Stimulated activated CD8-positive, alpha-beta memory T cell treated with anti-CD3 and anti-CD28 coated beads, Interleukin-7, amount 100 ng/mL, for 4 hours (primary cell): ENCODE measurements at regions not wholly inside any gene's neighbourhood (a gene's known extent, or its start where the extent isn't known, plus 50 kb on each side); places are given as distances from the start of the nearest gene placed in this dataset.
A peak's percentile ranks its signal among the peaks of the same experiment; 100 is the strongest.
"Not testable (repeated sequence)": the region's sequence is repeated elsewhere in the genome, so short reads cannot be mapped to it uniquely, and the experiment has no call there.

Experiments used
- DNase-seq, 2 donors: peaks; one replicate each; pipeline ENCODE4 v3.0.0-alpha.2; 2020; ENCODE audit warnings: low read depth in 2 of 2

DNA sequence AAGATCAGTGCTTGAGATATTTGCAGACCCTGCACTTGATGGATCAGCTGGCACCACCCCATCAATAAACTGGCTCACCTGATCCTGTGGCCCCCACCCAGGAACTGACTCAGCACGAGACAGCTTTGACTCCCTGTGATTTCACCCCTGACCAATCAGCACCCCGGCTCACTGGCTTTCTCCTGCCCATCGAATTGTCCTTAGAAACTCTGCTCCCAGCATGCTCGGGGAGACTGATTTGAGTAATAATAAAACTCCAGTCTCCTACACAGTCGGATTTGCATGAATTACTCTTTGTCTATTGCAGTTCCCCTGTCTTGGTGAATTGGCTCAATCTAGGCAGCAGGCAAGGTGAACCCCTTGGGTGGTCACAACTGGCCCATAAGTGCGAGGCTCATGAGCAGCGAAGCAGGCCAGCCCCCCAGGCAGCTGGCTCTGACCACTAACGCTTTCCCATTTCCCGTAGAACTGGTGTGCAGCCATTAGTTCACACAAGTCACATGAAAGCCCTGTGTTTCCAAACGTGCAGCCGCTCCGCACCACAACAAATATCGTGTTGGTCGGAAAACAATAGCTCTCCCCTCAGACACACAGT is 79.6 kb downstream of the RSPH3 start:
- DNase-seq, result no peak

DNA sequence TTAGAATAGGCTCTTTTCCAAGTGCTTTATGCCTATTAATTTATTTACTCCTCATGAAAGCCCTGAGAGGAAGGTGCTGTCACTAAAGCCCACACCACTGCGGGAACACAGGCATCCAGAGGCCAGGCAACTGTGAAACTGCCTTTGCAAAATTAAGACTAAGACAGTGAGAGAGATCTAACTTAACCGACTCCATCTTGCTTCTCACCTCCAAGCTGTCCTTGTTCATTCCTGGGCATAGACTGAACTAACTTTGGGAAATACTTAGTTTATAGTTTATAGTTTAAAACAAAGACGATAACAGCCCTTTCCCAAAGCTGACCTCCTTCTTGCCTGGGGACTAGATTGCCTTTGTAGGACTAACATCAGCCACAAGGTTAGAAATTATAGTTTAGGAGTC is 80.1 kb downstream of the RSPH3 start:
- no peak for DNase-seq

DNA sequence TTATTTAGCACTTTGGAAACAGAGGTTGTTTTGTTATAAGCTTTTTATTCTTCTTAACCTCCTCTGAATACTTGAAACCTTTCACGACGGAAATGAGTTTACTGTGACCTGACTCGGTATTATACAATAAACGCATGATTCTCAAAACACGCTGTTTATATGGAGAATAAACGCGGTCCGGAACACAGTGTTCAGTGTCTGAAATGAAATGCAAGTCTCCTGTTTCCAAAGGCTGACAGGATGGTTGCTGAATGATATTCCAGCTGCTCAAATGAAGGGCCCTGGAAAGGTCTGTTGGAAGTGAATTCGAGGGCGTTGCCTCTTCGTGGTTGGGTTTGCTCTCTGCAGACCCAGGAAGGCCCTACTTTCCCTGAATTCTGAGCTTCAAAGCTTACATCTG is 83.4 kb downstream of the RSPH3 start:
- no peak for DNase-seq

DNA sequence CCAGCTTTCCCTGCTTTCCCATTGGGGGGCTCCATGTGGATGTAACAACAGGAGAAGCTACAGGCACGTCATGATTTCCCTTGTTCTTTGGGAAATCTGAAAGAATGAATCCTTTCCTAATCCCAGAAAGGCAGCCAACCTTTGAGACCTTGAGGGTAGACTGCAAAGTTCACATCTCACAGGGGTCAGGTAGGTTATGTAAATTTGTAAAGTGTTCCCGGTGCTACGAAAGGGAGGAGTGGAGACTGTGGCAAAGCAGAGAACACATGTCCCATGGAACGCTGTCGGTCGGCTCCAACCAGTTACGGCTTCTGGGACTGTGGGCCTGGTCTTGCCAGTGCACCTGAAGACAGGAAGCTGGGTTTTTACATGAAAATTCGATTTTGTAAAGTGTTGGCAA is 85.1 kb downstream of the RSPH3 start:
- DNase-seq, result no peak

DNA sequence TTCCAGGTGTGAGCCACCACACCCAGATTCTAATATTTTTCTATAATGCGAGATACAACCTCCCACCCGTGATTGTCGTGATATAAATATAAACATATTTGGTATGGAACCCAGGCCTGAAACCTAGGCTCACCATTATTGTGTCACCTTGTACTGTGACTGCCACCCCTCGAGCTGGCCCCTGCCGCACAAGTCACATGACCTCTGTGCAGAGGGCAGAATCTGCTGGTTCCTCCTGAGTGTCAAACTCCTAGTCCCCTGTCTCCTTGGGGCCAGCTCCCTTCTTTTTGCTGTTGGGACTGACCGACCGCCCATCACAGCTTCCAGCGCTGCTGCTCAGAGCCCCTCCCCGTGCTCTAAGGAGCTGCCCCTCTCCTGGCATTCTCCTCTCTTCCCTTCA is 86.4 kb downstream of the RSPH3 start:
- DNase-seq, result no peak

DNA sequence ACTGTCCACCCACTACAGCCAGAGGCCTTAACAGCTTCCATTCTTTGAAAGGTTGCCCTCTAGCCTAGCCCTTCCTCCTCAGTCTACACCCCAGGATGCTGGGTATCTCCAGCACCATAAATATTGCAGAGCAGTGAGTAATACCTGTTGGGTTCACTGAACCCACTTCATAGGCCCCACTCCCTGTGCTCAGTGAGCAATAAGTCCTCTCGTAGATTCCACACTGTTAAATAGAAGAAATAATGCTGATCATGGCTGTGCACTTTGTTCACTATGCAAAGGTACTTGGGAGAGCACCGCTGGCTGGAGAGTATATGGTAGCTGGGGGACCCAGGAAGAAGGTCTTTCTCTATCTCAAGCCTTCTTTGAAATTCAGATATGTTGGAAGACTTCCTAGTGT is 87.3 kb downstream of the RSPH3 start:
- no peak for DNase-seq

GRCh38 chr6:158911746-158912480 is 88.1 kb downstream of the RSPH3 start:
- DNase-seq, result peak in 1 of 2 donors; percentile 12

DNA sequence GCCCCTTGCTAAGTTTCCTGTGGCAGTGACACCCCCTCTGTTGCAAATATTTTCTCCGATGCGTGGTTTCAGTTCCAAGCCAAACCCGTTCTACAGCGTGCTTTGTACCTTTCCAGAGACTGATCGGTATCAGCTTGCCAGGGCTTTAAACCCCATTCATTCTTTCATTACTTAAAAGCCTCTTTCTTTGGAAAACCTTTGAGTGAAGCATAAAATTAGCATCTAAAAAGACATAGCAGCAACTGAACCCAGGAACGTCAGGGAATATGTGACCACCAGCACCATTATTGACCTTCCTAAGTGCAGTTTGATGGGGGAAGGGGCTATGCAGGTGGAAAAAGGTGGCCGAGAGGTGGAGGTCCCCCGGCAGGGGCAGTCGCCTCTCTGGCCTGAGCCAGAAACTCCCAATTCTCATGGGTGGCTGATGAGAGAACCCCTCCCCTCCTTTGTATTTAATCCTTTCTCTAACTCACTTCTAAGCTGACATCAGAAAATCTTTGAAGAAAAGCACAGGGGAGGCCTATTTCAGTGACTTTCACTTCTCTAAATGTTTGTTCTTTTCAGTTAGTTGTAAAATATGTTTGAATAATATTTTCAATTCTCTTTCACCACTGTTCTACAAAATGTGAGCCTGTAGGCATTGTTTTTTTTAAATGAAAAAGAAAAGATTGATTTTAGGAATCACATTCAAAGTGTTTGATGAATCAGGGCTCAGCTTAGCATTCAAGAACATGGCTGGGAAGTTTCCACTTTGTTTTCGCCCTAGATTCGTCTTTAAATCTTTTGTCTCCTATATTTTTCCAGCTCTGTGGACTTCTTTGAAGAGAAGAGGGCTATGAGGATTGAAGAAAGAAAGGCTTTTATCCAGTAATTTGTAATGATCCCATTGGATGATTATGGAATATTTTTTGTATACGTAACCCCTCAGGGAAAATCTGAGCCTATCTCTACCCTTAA is 89.2 kb downstream of the RSPH3 start:
- DNase-seq, result no peak

- no peak for DNase-seq
Observed at GRCh38 chr6:158909938-158910337, 90.1 kb downstream of the RSPH3 start.

DNA sequence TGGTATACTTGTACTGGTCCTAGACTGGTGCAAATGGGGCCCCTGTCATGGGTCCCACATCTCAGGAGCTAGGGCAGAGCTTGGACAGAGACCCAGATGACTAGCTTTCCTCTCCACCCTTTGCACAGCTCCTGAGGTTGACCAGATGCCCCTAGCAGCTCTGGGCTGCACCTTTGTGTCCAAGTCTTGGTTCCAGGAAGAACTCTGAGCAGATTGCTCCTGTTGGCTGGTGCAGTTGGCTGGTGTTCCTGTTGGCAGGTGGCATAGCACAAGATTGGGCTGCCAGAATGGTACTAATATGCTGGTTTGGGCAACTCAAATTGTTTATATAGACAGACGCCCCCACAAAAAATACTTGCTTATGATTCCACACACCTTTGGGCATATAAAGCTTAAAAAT is 89.4 kb upstream of the EZR start:
- DNase-seq, result no peak

DNA sequence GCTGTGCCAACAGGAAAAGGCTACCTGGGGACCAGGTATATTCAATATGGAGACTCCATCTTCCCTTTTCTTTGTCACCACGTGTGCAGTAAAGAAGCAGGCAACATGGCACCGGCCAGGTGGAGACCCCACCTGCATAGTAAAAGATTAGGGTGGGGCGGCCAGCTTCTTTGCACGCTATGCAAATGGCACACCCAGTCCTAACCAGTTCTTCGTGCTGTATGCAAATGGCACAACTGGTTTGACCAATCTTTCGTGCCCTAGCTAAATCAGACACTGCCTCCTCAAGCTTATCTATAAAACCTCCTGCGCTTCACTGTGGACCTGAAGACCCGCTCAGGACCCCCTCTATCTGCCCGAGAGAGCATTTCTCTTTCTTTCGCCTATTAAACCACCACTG is 88.8 kb upstream of the EZR start:
- DNase-seq, result no peak

- DNase-seq, result no peak
Observed at GRCh38 chr6:158906926-158907325, 87.8 kb upstream of the EZR start.

DNA sequence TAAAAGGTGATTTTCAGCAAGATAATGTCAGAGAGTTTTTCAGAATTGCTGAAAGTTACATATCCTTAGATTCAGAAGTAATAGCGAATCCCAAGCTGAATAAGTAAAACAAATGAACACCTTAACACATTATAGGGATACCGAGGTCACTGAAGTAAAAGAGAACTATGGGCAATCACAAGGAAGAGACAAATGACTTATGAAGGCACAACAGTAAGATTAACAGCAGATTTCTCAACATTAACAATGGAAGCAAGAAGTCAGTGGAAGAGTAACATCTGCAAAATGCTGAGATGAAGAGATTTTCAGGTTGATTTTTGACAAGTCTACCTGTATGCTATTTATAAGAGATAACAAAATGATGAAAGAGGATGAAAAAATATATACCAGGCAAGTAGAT is 86.1 kb upstream of the EZR start:
- no peak for DNase-seq

GRCh38 chr6:158903801-158904200 is 84.6 kb upstream of the EZR start:
- DNase-seq, result no peak

DNA sequence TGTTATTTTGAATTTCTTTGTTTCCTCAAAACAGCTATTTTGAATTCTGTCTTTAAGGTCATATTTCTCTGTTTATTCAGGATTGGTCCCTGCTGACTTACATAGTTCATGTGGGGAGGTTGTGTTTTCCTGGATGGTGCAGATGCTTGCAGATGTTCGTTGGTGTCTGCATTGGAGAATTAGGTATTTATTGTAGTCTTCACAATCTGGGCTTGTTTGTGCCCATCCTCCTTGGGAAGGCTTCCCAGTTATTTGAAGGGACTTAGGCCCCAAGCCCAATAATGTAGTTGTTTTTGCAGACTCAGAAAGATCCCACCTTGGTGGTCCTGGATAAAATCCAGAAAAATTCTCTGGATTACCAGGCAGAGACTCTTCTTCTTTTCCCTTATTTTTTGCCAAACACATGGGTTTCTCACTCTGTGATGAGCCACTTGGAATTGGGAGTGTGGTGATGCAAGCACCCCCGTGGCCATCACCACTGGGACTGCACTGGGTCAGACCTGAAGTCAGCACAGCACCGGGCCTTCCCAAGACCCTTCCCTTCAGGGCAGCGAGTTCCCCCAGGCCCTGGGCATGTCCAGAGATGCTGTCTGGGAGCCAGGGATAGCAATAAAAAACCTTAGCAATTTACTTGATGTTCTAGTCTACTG is 81.6 kb upstream of the EZR start:
- no peak for DNase-seq

DNA sequence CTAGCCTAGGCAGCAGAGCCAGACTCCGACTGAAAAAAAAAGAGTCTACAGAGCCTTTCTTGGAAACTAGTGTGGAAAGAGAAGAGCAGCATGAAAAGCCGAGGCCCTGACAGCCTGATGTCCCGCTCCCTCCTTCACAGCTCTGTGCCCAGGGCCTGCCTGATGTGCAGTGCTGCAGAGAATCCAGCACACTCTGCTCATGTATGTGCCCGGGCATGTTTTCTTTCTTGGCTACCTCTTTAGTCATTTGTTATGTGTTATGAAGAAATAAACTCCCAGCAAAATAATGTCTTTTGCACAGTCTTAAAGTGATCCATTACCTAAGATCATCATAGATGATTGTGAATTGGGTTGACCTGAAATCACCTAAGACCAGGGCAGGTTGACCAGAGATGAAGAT is 78.1 kb upstream of the EZR start:
- no peak for DNase-seq

DNA sequence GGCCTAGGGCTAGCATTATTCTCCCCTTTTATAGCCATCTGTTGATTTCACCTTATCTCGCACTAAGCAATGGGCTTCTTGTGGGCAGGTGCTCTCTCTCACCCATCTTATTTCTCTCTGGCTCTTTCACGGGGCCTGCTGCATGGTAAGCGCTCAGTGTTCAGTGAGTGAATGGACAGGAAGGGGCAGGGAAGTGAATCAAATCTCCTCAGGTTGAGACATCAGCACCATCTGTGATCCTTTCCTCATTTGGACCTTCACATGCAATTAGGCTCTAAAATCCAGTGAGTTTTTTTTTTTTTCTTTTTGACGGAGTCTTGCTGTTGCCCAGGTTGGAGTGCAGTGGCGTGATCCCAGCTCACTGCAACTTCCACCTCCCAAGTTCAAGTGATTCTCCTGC is 76.5 kb upstream of the EZR start:
- DNase-seq, result no peak

DNA sequence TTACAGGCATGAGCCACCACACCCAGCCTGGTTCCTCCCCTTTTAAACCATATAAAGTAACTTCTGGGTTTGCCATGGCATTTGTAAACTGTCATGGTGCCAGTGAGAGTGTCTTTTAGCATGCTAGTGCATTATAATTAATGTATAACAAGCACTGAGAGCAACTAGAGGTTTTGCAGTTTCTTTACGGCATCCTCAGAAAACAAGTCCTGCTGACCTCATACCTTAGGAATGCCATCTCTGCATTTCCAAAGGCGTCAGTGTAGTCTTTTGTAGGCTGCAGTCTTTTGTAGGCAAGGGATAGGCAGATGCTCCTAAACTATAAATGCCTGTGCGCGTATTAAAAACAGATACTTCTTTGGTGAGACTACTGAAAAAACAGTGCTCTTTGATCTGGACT is 75.0 kb upstream of the EZR start:
- DNase-seq, result no peak

DNA sequence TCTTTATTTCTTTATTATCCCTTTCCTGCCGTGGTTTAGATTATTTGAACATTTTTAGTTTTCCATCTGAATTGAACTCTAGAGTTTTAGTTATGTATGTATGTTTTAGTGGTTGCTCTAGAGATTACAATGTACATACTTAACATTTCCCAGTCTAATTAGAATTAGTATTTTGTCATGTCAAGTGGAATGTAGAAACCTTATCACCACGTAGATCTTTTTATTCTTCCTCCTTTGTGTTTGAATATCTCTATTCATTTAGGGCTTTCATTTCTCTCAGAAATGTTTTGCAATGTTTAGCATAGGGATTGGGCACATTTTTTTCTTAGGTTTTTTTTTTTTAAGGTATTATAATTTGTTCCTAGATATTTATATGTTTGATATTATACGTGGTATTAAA is 73.1 kb upstream of the EZR start:
- no peak for DNase-seq

- DNase-seq, result not testable (repeated sequence)
Observed at GRCh38 chr6:158891560-158891959, 72.4 kb upstream of the EZR start.

GRCh38 chr6:158888171-158888570 is 69.0 kb upstream of the EZR start:
- DNase-seq, result not testable (repeated sequence)

GRCh38 chr6:158886346-158886977 is 67.3 kb upstream of the EZR start:
- DNase-seq, result not testable (repeated sequence)
